GM23338 (cell line): ENCODE measurements at regions not wholly inside any gene's neighbourhood (a gene's known extent, or its start where the extent isn't known, plus 50 kb on each side); places are given as distances from the start of the nearest gene placed in this dataset.

Source experiments
- ATAC-seq: fragments of 200-7000 bp; cut with Tn5 transposase; 3 replicates; pipeline ENCODE4 v1.9.1; 2020
- DNase-seq: peaks from one replicate; pipeline ENCODE4 v3.0.0-alpha.2; 2015; ENCODE audit warnings: low spot score
- H2AFZ ChIP-seq: fragments of 200-600 bp; sonication (generic); 2 replicates; pipeline ENCODE4 v1.8.0; 2016; ENCODE audit warnings: antibody characterized with exemption, mild to moderate bottlenecking, moderate library complexity
- H3F3A ChIP-seq: fragments of 200-600 bp; sonication (generic); replicated peaks from 2 replicates; pipeline ENCODE4 v1.8.0; 2017; ENCODE audit warnings: antibody characterized with exemption, mixed run types, low read depth
- H3K27ac ChIP-seq: fragments of 200-600 bp; sonication (generic); 2 replicates; pipeline ENCODE4 v1.6.1; 2016; ENCODE audit warnings: low read depth
- H3K27me3 ChIP-seq: fragments of 200-600 bp; sonication (generic); 2 replicates; pipeline ENCODE4 v1.8.0; 2016; ENCODE audit warnings: mild to moderate bottlenecking, mixed run types, moderate library complexity; ENCODE audit not compliant: insufficient read depth
- H3K36me3 ChIP-seq: fragments of 200-600 bp; sonication (generic); 2 replicates; pipeline ENCODE4 v1.8.0; 2016; ENCODE audit warnings: mild to moderate bottlenecking; ENCODE audit not compliant: insufficient read depth
- H3K4me1 ChIP-seq: fragments of 200-600 bp; sonication (generic); 2 replicates; pipeline ENCODE4 v1.8.0; 2016; ENCODE audit warnings: mild to moderate bottlenecking, moderate library complexity; ENCODE audit not compliant: insufficient read depth
- H3K4me2 ChIP-seq: fragments of 200-600 bp; sonication (generic); 2 replicates; pipeline ENCODE4 v1.7.1; 2017; ENCODE audit warnings: mixed run types
- H3K4me3 ChIP-seq: fragments of 200-600 bp; sonication (generic); 2 replicates; pipeline ENCODE4 v1.6.1; 2016; ENCODE audit warnings: mixed run types
- H3K79me2 ChIP-seq: fragments of 200-600 bp; sonication (generic); replicated peaks from 2 replicates; pipeline ENCODE4 v1.8.0; 2017; ENCODE audit warnings: mild to moderate bottlenecking; ENCODE audit not compliant: insufficient read depth
- H3K9me2 ChIP-seq: fragments of 200-600 bp; sonication (generic); 2 replicates; pipeline ENCODE4 v1.8.0; 2017; ENCODE audit not compliant: insufficient read depth
- H4K20me1 ChIP-seq: fragments of 200-600 bp; sonication (generic); replicated peaks from 2 replicates; pipeline ENCODE4 v1.8.0; 2017; ENCODE audit warnings: mild to moderate bottlenecking; ENCODE audit not compliant: insufficient read depth
- H3K27ac Mint-ChIP-seq: 2 replicates; pipeline ENCODE4 v1.8.0; 2020; ENCODE audit warnings: inconsistent platforms, mild to moderate bottlenecking, moderate library complexity, mixed read lengths
- H3K27me3 Mint-ChIP-seq: 3 replicates; pipeline ENCODE4 v1.8.0; 2022; ENCODE audit warnings: low read depth, mild to moderate bottlenecking, moderate library complexity, mixed read lengths, inconsistent platforms; ENCODE audit not compliant: insufficient read depth, poor library complexity
- H3K36me3 Mint-ChIP-seq: 3 replicates; pipeline ENCODE4 v1.8.0; 2021; ENCODE audit warnings: low read depth, mild to moderate bottlenecking, inconsistent platforms, moderate library complexity, mixed read lengths
- H3K4me1 Mint-ChIP-seq: 3 replicates; pipeline ENCODE4 v1.8.0; 2020; ENCODE audit warnings: mild to moderate bottlenecking, inconsistent platforms, mixed read lengths
- H3K4me3 Mint-ChIP-seq: 3 replicates; pipeline ENCODE4 v1.8.0; 2021; ENCODE audit warnings: moderate library complexity, mild to moderate bottlenecking, inconsistent platforms, mixed read lengths
- H3K9me3 Mint-ChIP-seq: 3 replicates; pipeline ENCODE4 v1.8.0; 2020; ENCODE audit warnings: moderate library complexity, mild to moderate bottlenecking, inconsistent platforms, mixed read lengths
- EZH2 ChIP-seq: fragments of 200-600 bp; sonication (generic); IDR thresholded peaks from one replicate; pipeline ENCODE4 v1.8.0; 2017; ENCODE audit warnings: antibody characterized with exemption, mild to moderate bottlenecking, low read depth; ENCODE audit not compliant: unreplicated experiment
- POLR2AphosphoS5 ChIP-seq: IDR thresholded peaks from 2 replicates; pipeline ENCODE4 v1.6.1; 2016; ENCODE audit warnings: antibody characterized with exemption, low read depth
- STAT1 ChIP-seq: IDR thresholded peaks from one replicate; pipeline ENCODE4 v1.6.1; 2016; ENCODE audit warnings: antibody characterized with exemption; ENCODE audit not compliant: unreplicated experiment
- ZNF331 ChIP-seq: fragments of 250-450 bp; sonication (Bioruptor Pico); IDR thresholded peaks from 2 replicates; pipeline ENCODE4 v1.5.0; 2020; ENCODE audit warnings: low read depth, mild to moderate bottlenecking, moderate library complexity
- ZNF462 ChIP-seq: fragments of 250-450 bp; sonication (Bioruptor Pico); IDR thresholded peaks from 2 replicates; pipeline ENCODE4 v1.5.0; 2020; ENCODE audit warnings: mild to moderate bottlenecking, moderate library complexity
- TF ChIP-seq, protein P1 (sequence below): IDR thresholded peaks from 2 replicates; pipeline ENCODE4 v1.6.1; 2016; ENCODE audit warnings: antibody characterized with exemption

DNA sequence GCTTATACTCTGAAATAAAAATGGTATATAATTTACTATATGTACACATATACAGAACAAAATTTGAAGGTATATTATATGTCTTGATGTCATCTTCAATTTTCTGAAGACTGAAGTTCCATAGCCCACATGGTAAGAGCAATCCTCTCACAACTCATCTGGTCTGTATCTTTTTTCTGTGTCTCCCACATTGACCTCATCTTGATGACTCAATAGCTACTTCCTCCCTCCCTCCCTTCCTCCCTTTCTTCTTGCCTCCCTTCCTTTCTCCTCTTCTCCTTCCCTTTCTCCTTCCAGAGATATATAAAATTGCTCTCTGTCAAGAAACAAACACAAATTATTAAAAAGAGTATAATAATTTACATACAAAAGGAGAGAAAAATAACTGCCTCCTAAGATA, 268.5 kb downstream of the SQOR start:
- H3K27ac ChIP-seq, result no peak overlapping the region
- no peak overlapping the region for H3K4me3 ChIP-seq
- no peak overlapping the region for H3K27ac Mint-ChIP-seq
- TF ChIP-seq ZNF462 (CRISPR knock-in tag), result no peak
- TF ChIP-seq ZNF331 (CRISPR knock-in tag), result no peak
- no peak for TF ChIP-seq EZH2
- TF ChIP-seq, protein P1, sequence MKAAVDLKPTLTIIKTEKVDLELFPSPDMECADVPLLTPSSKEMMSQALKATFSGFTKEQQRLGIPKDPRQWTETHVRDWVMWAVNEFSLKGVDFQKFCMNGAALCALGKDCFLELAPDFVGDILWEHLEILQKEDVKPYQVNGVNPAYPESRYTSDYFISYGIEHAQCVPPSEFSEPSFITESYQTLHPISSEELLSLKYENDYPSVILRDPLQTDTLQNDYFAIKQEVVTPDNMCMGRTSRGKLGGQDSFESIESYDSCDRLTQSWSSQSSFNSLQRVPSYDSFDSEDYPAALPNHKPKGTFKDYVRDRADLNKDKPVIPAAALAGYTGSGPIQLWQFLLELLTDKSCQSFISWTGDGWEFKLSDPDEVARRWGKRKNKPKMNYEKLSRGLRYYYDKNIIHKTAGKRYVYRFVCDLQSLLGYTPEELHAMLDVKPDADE, result no peak
- no peak for TF ChIP-seq STAT1
- no peak for TF ChIP-seq POLR2AphosphoS5
- no peak overlapping the region for H3K4me3 Mint-ChIP-seq
- H3K36me3 ChIP-seq, result no peaks in the 10 kb centered on the region
- DNase-seq (no peak), ATAC-seq (no peak)
- H3K4me1 ChIP-seq, result no peaks in the 10 kb centered on the region
- no peaks in the 10 kb centered on the region for H3F3A ChIP-seq
- H3K27me3 ChIP-seq, result no peaks in the 10 kb centered on the region
- no peaks in the 10 kb centered on the region for H4K20me1 ChIP-seq
- H3K9me3 Mint-ChIP-seq, result peaks cover 73% of the 10 kb centered on the region
- peaks cover 2% of the 10 kb centered on the region for H3K27me3 Mint-ChIP-seq
- H3K4me1 Mint-ChIP-seq, result no peaks in the 10 kb centered on the region
- no peaks in the 10 kb centered on the region for H3K79me2 ChIP-seq
- H3K36me3 Mint-ChIP-seq, result peaks cover 3% of the 10 kb centered on the region; the same call in 2 of the 3 replicates
- no peak overlapping the region for H2AFZ ChIP-seq
- H3K4me2 ChIP-seq, result no peak overlapping the region
- no peaks in the 10 kb centered on the region for H3K9me2 ChIP-seq
